ENCODE measurements at regions not wholly inside any gene's neighbourhood (a gene's known extent, or its start where the extent isn't known, plus 50 kb on each side); places are given as distances from the start of the nearest gene placed in this dataset.

DNA sequence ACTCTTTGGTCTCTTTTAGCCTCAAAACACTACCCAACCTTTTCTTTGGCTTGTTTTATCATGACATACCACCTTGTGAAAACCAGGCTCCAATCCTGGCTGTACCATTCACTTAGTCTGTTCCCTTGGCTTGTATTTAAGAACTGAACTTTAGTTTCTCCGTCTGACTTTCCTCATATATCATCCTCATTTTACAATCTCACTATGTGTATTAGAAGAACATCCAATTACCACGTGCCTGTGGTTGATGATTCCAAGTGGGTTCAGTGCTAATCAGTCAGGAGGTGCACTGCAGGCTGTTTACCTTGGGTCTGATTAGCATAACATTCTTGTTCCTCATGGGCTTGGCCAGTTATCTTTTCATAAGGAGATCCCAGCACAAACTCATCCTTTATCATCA, 144.8 kb upstream of the KLF14 start:
- DNase-seq (ENCODE audit: low read depth in 4 of 4, low spot score in 3 of 4): no peak

DNA sequence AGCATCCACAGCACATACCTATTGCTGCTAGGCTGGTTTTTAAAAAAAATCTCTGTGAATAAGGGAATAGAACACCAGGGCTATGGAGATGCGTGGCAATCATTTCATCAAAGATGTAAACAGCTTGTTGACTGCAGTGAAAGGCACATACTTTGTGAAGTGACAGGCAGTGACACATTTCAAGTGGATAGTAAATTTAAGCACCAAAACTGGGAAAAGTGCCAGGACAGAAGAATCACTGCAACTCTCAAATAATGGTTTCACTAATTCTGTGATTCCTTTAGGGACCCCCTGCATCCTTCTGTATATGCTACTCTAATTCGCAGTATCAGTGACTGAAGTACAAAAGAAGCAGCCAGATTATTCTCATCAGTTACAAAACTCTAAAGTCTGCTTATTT, 145.2 kb upstream of the KLF14 start:
- DNase-seq (ENCODE audit: low read depth in 4 of 4, low spot score in 3 of 4): no peak

DNA sequence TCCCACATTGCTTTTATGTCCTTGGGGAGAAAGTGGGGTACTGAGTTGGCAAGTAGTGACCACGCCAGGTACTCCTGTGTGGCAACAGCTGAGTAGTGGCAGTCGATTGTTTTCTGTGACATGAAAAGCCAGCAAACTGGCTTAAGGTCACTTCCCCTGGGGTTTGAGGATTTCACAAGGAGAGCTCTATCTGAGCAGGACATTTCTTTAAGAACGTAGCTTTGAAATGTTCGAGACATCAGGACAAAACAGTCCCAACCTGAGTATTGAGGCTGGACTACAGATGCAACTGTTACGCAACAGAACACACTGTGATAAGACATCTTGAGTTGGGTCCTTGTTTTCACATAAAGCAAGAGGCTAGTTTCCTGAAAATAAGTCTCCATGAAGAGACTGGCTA, 146.7 kb upstream of the KLF14 start:
- DNase-seq (ENCODE audit: low read depth in 4 of 4, low spot score in 3 of 4): no peak

DNA sequence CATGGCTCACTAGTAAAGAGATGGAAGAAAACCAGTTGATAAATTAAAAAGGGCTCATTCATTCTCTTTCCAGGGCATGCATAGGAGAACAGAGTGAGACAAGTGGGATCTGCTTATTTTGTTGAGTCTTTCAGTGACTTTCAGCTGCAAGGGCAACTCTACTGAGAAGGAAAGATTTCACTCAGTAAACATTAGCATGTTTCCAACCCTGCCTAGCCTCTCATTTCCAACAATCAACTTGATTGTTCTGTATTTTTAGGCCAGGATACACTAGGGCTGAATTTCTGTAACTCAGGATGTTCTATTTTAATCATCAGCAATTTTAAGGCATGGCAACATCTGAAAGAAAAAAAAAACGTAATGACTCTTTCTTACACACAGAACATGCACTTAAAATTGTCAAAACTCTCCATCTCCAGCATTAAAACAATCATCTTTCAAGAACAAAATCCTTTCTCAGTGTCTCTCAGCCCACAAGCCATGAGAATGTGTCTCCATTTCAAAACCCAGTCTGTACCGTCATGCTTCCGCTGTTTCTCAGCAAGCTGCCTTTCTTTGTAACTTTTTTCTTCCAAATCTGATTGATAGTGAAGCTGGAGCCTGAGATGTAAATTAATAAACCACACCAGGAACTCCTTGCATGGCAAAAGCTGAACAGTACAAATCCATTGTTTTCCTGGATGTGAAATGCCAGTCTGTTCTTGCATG, 147.2 kb upstream of the KLF14 start:
- DNase-seq (ENCODE audit: low read depth in 4 of 4, low spot score in 3 of 4): no peak

DNA sequence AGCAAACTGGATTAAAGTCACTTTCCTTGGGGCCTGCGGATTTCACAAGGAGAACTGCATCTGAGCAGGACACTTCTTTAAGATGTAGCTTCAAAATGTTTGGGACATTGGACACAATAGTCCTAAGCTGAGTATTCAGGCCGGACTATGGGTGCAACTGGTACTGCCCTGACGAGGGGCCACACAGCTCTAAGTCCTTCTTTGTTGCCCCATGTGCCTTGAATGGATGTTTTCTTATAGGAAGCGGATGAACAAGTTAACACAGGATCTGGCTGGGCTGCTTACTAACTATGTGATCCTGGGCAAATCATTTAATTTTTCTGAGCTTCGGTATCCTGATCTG, 147.8 kb upstream of the KLF14 start:
- no peak for DNase-seq (ENCODE audit: low read depth in 4 of 4, low spot score in 3 of 4)

DNA sequence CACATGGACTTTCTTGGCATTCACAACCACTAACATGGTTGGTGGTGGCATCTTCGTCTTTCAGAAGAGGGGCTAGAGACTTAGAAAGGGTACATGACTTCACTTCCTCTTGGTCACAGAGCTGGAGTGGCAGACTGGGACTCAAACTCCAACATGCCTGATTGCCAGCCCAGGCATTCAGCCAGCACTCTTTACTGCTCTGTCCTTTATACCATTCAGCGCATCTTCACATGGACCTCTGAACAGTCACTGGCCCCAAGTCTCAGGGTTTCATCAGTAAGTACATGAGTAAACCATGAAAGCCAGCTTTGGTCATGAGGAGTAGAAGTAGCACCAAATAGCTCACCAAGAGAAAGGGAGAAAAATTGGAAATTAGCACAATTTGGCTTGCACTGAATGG, 148.4 kb upstream of the KLF14 start:
- no peak for DNase-seq (ENCODE audit: low read depth in 4 of 4, low spot score in 3 of 4)

DNA sequence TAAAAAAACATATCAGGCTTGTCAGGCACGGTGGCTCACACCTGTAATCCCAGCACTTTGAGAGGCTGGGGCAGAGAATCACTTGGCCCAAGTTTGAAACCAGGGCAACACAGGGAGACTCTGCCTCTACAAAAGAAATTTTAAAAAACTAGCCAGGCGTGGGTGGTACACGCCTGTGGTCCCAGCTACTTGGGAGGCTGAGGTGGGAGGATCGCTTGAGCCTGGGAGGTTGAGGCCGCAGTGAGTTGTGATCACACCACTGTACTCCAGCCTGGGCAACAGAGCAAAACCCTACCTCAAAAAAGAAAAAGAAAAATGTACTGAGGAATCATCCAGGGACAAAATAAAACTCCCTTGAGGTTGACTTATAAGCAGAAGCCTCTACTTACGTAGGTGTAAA, 149.9 kb upstream of the KLF14 start:
- no peak for DNase-seq (ENCODE audit: low read depth in 4 of 4, low spot score in 3 of 4)

DNA sequence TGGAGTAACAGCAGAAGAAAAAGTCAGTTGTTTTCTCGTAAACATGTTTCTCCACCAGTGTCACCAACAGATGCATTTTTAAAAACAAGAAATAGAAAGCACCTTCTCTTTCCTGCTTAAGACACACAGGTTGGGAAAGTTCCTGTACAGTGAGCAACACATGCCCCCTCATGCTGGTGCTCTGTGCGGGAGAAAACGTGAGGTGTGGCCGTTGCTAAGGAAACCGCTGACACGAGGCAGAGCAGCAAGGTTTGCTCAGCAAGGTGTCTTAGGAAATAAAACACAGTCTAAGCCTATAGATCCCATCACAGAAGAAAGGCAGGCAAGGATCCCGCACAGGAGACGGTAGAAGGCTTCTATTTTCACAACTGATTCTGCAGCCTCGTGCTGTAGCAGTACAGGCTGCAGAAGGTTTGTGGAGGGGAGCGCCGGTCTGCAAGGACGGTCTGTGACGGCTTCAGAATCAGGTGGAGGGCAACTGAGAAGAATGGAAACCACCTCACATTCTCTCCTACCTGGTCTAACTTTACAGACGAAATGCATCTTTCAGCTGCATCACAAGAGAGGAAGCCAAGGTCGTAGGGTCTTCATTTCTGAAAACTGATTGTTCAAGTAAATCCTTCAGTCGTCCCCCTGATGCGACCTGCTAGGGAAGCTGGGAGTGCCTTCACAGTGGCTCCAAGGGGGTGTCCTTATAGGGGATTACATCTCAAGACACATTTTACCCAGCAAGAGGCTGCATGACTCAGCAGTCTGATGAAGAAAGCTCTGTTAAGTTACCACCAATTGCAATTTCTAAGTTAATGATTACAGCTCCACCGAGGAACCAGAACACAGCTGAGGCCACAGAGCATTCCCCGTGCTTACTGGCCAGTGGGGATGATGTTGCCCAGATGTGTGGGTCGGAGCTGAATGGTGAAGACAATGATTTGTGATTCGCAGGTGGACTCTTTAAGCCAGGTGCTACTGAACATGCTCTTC, 150.7 kb upstream of the KLF14 start:
- no peak for DNase-seq (ENCODE audit: low read depth in 4 of 4, low spot score in 3 of 4)

DNA sequence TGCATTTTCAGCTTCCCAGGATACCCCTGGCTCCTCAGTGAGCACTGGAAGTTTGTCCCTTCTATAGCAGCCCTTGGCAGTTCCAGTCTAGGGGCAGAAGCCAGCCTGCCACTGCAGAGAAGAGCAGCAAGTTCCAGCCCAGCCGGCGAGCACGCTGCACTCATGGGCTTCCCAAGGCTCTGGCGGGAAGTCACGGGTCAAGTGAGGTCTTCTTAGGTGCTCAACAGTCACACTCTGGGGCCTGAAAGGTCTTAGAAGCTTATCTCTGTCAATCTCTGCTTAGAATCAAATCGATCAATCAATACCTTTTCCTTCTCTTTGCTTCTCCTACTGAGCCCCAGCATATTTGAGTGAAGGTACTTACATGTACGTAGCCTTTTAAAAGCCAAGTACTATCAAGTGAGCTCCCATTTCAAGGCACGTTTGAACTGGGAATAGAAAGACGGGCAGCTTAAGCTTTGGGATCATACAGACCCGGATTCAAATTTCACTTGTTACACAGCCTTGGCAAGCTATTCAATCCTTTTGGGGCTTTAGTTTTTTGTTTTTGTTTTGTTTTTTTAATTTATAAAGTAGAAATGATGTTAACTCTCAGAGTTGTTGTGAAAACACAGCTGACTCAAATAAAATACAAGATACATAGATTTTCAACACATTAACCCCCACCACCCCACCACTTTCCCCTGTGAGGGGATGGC, 152.6 kb upstream of the KLF14 start:
- DNase-seq (ENCODE audit: low read depth in 4 of 4, low spot score in 3 of 4): no peak

DNA sequence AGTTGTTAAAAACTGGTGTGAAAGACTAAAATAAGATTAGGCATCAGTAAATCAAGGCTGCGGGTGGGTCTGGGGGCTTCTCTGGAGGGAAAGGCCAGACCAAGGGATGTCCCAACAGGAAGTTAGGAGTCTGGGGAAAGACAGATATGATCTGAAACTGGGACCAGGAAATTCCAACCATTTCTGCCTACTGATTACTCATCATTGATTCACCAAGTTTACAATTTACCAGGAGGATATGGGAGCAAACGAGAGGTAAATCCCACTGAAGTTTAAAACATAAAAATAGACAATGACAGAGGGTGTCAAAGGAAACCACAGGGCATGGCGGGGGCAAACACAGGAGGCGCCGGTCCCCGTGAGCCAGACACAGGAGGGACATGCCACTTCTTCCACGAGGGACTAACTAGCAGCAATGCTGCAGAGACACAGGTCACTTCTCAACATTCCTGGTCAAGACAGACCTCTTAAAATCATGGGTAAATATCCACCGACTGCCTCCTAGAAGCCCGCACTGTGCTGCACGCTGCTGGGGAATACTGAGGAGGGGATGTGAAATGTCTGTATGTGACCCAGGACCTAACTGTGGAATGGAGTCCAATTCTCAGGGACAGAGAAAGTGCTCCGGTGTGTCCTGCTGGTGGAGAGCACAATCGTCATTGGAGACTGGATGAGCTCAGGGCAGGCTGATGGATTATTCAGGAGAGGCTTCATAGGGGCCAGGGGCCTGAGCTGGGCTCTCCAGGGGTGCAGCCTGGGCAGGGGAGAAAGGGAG, 153.4 kb upstream of the KLF14 start:
- DNase-seq (ENCODE audit: low read depth in 4 of 4, low spot score in 3 of 4): no peak

DNA sequence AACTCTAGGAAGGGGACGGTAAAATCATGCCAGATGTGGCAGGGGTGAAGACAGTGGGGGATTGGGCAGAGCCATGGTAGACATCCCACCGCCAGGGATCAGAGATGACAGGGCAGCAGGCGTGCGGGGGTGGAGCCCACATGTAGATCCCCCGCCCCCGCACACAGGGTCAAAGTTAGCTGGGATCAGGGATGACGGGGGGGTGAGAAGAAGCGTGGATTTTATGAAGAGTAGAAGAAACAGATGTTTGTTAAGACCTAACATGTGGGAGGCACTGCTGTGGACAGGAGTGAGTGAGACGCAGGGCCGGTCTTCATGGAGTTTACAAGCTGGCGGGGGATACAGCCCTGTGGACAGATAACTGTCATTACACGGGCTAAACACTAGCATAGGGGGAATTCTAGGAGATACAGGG, 154.0 kb upstream of the KLF14 start:
- no peak for DNase-seq (ENCODE audit: low read depth in 4 of 4, low spot score in 3 of 4)

DNA sequence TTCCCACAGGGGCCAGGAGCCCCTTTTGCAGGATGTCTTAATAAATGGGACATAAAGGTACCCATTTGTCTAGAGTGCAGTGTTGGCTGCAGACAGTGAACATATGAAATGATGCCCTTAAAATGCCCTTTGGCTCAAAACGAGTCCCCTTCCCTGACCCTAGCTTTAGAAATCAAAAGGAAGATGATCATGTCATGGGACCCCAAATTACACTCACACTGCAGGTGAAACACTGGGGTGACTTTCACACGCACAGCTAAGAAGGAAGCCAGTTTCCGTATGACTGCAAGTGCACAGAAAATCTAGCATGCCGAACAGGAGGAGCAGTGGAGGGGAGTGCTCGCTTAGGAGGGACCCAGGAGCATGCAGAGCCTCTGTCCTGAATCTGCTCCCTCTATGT, 154.5 kb upstream of the KLF14 start:
- no peak for DNase-seq (ENCODE audit: low read depth in 4 of 4, low spot score in 3 of 4)

DNA sequence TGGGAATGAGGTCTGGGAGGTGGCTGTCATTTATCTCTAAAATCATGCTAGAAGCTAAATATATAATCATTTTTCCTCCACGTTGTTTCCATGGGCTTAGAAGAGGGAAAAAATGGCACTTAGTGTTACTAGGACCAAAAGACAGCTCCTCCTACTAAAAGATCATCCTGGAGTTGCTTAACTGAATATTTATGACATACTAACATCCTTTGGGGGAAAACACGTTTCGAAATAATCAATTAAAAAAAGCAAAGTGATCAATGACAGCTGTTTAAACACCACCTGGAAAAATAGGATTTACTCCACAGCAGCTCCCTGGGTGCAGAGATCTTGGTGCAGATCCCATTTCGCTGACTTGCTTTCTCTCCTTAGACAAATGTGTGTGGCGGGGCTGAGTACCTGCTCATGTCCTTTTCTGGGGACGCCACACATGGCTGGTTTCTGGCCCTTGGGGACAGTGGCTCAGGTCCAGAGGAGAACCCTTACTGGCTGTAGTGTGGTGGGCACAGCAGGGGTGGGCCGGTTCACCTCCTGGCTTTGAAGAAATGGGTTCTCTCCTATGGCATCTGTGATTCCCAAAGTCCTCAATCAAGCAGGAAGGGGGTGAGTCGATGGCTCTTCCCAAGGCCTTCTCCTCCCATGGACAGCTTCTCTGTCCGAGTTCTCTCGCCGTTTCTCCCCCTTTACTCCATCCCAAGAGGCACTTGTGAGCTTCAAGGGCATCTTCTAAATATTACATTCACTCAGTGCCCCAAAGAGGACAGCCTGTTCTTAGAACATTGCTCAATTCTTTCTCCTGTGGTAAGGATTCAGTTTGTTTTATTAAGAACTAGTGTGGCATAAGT, 156.4 kb upstream of the KLF14 start:
- no peak for DNase-seq (ENCODE audit: low read depth in 4 of 4, low spot score in 3 of 4)

DNA sequence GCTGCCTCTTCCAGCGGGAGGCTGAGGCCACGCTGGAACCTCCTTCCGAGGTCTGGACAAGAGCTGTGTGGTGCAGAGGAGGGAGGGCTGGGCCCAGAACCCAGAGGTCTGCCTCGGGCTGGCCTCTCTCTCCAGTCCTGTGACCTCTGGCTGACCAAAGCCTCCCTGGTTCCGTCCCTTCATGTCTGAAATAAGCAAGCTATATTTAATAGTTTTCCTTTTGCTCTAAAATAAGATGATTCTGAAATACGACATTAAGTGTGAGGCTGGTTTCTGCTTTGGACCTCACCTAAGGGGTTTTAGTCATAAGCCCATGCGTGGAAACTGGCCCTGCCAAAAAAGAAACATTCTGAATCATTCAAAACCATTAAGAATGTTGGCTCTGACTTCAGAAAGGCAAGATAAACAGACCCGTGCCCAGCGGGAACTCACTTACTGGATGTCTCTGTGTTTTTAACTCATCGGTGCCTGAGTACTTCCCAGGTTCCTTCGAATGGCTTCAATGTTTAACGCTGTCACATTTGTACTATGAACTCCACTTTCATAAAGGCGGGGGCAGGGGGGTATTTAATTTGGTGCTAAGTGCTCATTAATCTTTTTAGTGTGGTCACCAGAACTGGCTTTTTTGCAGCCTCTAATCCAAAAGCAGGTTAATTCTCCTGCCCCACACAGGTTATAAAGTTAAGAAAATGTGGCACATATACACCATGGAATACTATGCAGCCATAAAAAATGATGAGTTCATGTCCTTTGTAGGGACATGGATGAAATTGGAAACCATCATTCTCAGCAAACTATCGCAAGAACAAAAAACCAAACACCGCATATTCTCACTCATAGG, 157.5 kb upstream of the KLF14 start:
- DNase-seq (ENCODE audit: low read depth in 4 of 4, low spot score in 3 of 4): no peak

DNA sequence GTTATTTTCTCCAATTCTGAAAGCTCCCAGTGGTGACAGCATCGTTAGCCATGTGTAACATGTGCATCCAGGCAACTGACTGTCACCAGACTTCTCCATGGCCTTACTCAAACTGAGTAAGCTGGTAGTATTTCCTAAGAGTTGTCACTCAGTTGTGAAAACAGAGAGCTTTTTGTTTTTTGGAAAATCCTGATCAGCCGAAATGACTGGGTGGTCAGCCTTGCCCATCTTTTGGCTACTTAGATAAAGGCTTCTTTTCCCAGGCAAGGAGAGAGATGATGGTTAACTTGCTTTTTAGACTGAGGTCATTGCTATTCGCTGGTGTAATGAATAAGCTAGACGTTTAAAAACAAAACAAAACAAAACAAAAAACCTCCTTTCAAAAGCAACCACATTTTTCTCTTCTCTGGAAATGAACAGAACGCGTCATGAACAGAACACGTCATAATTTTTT, 159.5 kb upstream of the KLF14 start:
- no peak for DNase-seq (ENCODE audit: low read depth in 4 of 4, low spot score in 3 of 4)

DNA sequence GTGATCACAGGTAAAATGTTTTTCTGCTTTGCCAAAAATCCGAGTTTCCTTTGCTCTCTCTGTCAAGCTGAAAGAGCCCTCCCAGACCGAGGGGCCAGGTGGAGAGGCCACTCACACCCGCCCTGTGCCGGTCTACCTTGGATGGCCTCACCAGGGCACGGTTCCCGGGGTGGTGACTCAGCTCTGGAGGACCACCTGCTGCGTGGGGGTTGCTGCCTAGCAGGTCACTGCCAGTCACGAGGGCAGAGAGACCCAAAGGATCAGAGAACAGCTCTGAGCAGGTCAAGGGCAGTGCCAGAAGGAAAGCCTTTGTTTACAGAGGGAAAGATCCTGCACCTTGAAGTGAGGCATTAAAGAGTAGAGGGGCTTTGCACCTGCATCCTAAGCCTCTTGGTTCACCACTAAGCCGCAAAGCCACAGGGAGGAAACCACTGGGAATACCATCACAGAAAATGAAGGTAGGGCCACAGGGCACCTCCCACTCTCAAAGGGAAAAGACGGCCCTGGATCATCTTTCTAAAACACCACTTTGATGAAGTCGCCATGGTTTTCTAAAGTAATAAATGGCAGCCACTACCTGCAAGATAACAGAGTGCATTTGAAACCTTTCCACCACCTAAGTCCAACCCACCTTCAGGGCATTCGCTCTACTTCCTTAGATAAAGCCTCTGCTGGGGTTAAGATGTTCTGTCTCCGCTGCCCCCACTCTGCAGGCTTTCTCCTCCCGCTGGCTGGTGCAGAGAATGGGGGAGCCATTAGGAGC, 160.3 kb upstream of the KLF14 start:
- DNase-seq (ENCODE audit: low read depth in 4 of 4, low spot score in 3 of 4): no peak

DNA sequence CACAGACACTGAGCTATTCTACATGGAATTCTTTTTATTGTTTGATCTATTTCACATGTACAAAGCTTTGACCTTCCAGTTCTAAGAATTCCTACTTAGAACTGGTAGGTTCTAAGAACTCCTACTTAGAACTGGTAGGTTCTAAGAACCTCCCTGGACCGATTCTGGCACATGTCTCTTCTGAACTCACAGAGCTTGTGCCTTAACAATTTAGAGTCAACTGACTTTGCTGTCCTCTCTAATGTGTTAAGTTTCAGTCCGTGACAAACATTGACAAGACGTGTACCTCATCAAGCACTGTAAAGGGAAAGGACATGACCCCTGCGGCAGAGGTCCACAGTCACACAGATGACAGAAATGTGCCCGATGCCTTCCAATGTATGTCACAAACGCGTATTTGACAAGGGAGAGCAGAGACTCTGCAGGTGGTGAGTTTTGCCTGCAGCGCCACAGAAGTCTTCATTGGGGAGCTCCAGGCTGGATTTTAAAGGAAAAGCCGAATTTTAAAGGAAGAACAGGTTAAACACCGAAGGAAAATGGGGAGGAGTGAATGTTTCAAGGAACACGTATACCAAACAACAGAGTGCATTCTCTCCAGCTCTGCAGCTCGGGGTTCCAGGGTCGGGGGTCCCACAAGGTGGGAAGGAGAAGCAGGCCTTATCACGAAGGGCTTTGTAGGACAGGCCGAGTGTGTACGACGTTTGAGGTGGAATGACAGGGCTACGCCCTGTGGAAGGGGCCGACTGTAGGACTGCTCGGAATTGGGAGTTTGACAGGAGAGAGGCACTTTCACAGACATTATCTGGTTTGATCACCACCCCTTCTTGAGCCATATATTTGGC, 161.1 kb upstream of the KLF14 start:
- DNase-seq (ENCODE audit: low read depth in 4 of 4, low spot score in 3 of 4): no peak
